Limb (tissue), 2 donors: ENCODE measurements at regions not wholly inside any gene's neighbourhood (a gene's known extent, or its start where the extent isn't known, plus 50 kb on each side); places are given as distances from the start of the nearest gene placed in this dataset.
"Not testable (repeated sequence)": the region's sequence is repeated elsewhere in the genome, so short reads cannot be mapped to it uniquely, and the experiment has no call there.

Experiments
- DNase-seq, 2 donors: peaks; one replicate each; pipeline ENCODE4 v3.0.0-alpha.2; 2016; ENCODE audit errors: extremely low spot score in 2 of 2

DNA sequence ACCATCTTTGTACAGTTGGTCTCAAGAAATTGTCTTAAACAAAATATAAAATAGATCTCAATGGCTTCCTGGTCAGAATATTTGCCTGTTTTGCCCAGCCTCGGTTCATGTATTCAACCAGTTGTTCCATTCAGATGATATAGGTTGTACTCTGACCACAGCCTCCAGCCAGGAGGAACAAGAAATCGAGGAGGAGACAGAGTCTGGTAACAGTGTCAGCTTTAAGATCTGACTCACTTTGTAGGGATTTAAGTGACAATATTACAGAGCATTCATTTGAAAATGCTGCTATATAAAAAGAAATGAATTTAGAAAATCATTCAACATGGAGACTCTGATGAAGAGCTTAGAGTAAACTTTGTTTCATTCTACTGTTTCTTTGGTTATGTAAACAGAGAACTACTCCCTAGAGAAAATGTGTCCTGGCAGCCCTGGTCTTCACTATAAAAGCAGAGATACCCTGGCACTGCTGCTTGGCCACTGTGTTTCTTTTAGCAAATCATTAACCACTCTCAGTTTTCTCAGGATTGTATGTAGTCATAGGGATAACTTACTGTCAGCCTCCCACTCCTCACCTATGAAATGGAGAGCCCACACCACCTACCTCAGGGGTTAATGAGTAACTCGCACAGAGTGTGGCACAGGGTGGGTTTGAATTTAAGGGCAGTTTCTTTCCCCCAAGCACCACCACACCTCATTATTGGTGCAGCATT is 53.5 kb downstream of the PAGE2 start:
- no peak for DNase-seq

- DNase-seq: no peak
These were observed 54.1 kb downstream of the PAGE2 start for GRCh38 chrX:55142919-55143310.

- DNase-seq: no peak
These were observed 54.8 kb downstream of the PAGE2 start for GRCh38 chrX:55143621-55144020.

DNA sequence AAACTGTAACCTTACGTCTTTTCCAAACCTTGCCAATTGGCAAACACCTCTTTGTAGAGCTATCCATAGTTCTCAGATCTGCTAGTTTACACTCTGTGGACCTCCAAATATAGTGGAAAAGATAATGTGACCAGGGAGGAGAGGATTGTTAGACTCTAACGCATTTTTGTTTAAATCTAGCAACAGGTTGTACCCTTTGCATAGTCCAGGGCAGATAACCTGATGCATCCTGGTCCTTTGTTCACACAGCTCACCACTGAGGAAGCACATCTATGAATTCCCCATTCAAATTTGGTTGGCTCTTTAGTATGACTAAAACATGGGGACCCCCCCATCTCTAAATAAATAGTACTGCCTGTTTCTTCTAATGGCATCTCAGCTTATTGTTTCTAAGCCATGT is 55.9 kb downstream of the PAGE2 start:
- DNase-seq: no peak

GRCh38 chrX:55149242-55149641 is 60.4 kb downstream of the PAGE2 start:
- DNase-seq: no peak

GRCh38 chrX:55151199-55151598 is 62.4 kb downstream of the PAGE2 start:
- DNase-seq: no peak

- no peak for DNase-seq
These were observed 60.6 kb upstream of the PAGE5 start for GRCh38 chrX:55159551-55159950.

GRCh38 chrX:55160685-55161552 is 59.2 kb upstream of the PAGE5 start:
- DNase-seq: peak; percentile 82 to 91

GRCh38 chrX:55161581-55161980 is 58.6 kb upstream of the PAGE5 start:
- no peak for DNase-seq

- no peak for DNase-seq
These were observed 57.0 kb upstream of the PAGE5 start for GRCh38 chrX:55163171-55163570.

GRCh38 chrX:55165026-55165425 is 55.1 kb upstream of the PAGE5 start:
- DNase-seq: not testable (repeated sequence)

- no peak for DNase-seq
These were observed 52.9 kb upstream of the PAGE5 start for GRCh38 chrX:55167124-55167803.

DNA sequence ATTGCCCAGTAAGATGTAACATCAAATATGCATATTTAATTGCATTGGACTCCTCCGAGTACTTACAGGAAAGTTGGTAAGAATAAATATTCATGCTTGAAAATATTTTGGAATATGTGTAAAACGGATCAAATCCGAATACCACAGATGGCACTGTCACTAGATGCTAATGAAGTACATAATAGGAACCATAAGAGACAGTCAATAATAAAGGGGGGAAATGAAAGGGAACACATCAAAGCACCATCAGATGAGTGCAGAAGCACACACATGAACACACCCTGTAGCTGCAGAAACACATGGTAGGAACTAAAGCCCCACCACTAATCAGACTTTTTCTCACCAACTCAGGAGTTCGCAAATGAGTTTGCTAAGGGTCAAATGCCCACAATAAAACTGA is 52.2 kb upstream of the PAGE5 start:
- no peak for DNase-seq

DNA sequence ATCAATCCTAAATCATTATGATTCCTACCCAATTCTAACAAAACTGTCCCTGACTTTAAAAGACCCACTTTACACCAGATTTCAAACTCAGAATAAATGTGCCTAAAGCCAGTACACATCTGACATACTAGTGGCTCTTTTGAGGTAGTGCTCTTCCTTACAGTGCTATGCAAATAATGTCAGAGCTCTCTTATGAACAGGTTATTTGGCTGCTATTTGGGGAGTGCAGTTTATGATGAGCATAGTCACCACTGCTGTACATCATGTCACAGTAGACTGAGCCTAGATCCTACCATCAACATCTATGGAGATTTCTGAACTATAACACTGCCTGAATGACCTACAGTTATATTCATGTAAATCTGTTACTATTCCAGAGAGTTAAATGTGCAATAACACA is 50.4 kb upstream of the PAGE5 start:
- no peak for DNase-seq
